ENCODE measurements at regions not wholly inside any gene's neighbourhood (a gene's known extent, or its start where the extent isn't known, plus 50 kb on each side); places are given as distances from the start of the nearest gene placed in this dataset.

- ChIA-PET CTCF (no interaction called here), POLR2A (no interaction called here)
- Mint-ChIP-seq H3K27ac (no peak overlapping the region), H3K4me1 (no peaks in the 10 kb centered on the region), H3K36me3 (no peaks in the 10 kb centered on the region), H3K9me3 (no peaks in the 10 kb centered on the region), H3K4me3 (no peak overlapping the region), H3K27me3 (no peaks in the 10 kb centered on the region)
- ATAC-seq (replicated peaks in 1 of 4) (no peak), DNase-seq (no peak)
- 73% methylated on average over 3 of the region's 5 CpGs for WGBS (ENCODE audit: insufficient coverage)
- no peak overlapping the region for H3K4me3 ChIP-seq (ENCODE audit: control insufficient read depth in 1 of 2, extremely low read depth in 1 of 2, low read length in 1 of 2)
- no peaks in the 10 kb centered on the region for H3K36me3 ChIP-seq (ENCODE audit: control insufficient read depth in 2 of 2, extremely low read depth in 1 of 2, insufficient read depth in 1 of 2, low read length in 1 of 2)
- no peaks in the 10 kb centered on the region for H3K9me3 ChIP-seq
- H3K4me1 ChIP-seq (ENCODE audit: control insufficient read depth in 1 of 2, extremely low read depth in 1 of 2, insufficient read depth in 2 of 2, low read length in 2 of 2): no peaks in the 10 kb centered on the region
- H3K27ac ChIP-seq (ENCODE audit: low read length): no peak overlapping the region
- H3K27me3 ChIP-seq (replicated peaks in 1 of 2; ENCODE audit: control insufficient read depth in 2 of 2, extremely low read depth in 1 of 2, insufficient read depth in 2 of 2, low read length in 1 of 2): no peaks in the 10 kb centered on the region
Measured at GRCh38 chr2:186042207-186043028, 303.8 kb downstream of the FSIP2 start.

- Mint-ChIP-seq H3K4me3 (no peak overlapping the region), H3K36me3 (no peaks in the 10 kb centered on the region), H3K27me3 (no peaks in the 10 kb centered on the region), H3K4me1 (no peaks in the 10 kb centered on the region), H3K27ac (no peak overlapping the region), H3K9me3 (no peaks in the 10 kb centered on the region)
- ATAC-seq (replicated peaks in 1 of 4) (no peak), DNase-seq (no peak)
- Histone ChIP-seq H3K4me3 (ENCODE audit: control insufficient read depth in 1 of 2, extremely low read depth in 1 of 2, low read length in 1 of 2) (no peak overlapping the region), H3K4me1 (ENCODE audit: control insufficient read depth in 1 of 2, extremely low read depth in 1 of 2, insufficient read depth in 2 of 2, low read length in 2 of 2) (no peaks in the 10 kb centered on the region), H3K27me3 (replicated peaks in 1 of 2; ENCODE audit: control insufficient read depth in 2 of 2, extremely low read depth in 1 of 2, insufficient read depth in 2 of 2, low read length in 1 of 2) (no peaks in the 10 kb centered on the region), H3K27ac (ENCODE audit: low read length) (no peak overlapping the region), H3K36me3 (ENCODE audit: control insufficient read depth in 2 of 2, extremely low read depth in 1 of 2, insufficient read depth in 1 of 2, low read length in 1 of 2) (no peaks in the 10 kb centered on the region), H3K9me3 (no peaks in the 10 kb centered on the region)
- WGBS (ENCODE audit: insufficient coverage): no CpG with 5 or more reads among the region's 2 CpGs
- CTCF ChIA-PET: no interaction called here
- POLR2A ChIA-PET: no interaction called here
Measured at GRCh38 chr2:186044761-186045160, 306.2 kb downstream of the FSIP2 start.

GRCh38 chr2:186052930-186053329 is 314.3 kb downstream of the FSIP2 start:
- H3K36me3 ChIP-seq (ENCODE audit: control insufficient read depth in 2 of 2, extremely low read depth in 1 of 2, insufficient read depth in 1 of 2, low read length in 1 of 2): no peaks in the 10 kb centered on the region
- no peaks in the 10 kb centered on the region for H3K9me3 ChIP-seq
- no peak for DNase-seq
- Mint-ChIP-seq H3K4me3 (no peak overlapping the region), H3K4me1 (no peaks in the 10 kb centered on the region), H3K27ac (no peak overlapping the region), H3K36me3 (no peaks in the 10 kb centered on the region), H3K9me3 (no peaks in the 10 kb centered on the region), H3K27me3 (no peaks in the 10 kb centered on the region)
- H3K27ac ChIP-seq (ENCODE audit: low read length): no peak overlapping the region
- WGBS (ENCODE audit: insufficient coverage): no CpG with 5 or more reads among the region's 1 CpG
- POLR2A ChIA-PET: no interaction called here
- no peak overlapping the region for H3K4me3 ChIP-seq (ENCODE audit: control insufficient read depth in 1 of 2, extremely low read depth in 1 of 2, low read length in 1 of 2)
- H3K27me3 ChIP-seq (replicated peaks in 1 of 2; ENCODE audit: control insufficient read depth in 2 of 2, extremely low read depth in 1 of 2, insufficient read depth in 2 of 2, low read length in 1 of 2): no peaks in the 10 kb centered on the region
- CTCF ChIA-PET: no interaction called here
- no peak for ATAC-seq (replicated peaks in 1 of 4)
- no peaks in the 10 kb centered on the region for H3K4me1 ChIP-seq (ENCODE audit: control insufficient read depth in 1 of 2, extremely low read depth in 1 of 2, insufficient read depth in 2 of 2, low read length in 2 of 2)

- peaks cover 5% of the 10 kb centered on the region for H3K36me3 Mint-ChIP-seq
- H3K4me3 ChIP-seq (ENCODE audit: control insufficient read depth in 1 of 2, extremely low read depth in 1 of 2, low read length in 1 of 2): no peak overlapping the region
- no peak overlapping the region for H3K27ac Mint-ChIP-seq
- no peaks in the 10 kb centered on the region for H3K9me3 ChIP-seq
- H3K4me3 Mint-ChIP-seq: no peak overlapping the region
- no peaks in the 10 kb centered on the region for H3K27me3 ChIP-seq (replicated peaks in 1 of 2; ENCODE audit: control insufficient read depth in 2 of 2, extremely low read depth in 1 of 2, insufficient read depth in 2 of 2, low read length in 1 of 2)
- ATAC-seq (replicated peaks in 1 of 4) (no peak), DNase-seq (no peak)
- H3K27ac ChIP-seq (ENCODE audit: low read length): no peak overlapping the region
- no peaks in the 10 kb centered on the region for H3K4me1 Mint-ChIP-seq
- H3K27me3 Mint-ChIP-seq: no peaks in the 10 kb centered on the region
- POLR2A ChIA-PET: no interaction called here
- no peaks in the 10 kb centered on the region for H3K4me1 ChIP-seq (ENCODE audit: control insufficient read depth in 1 of 2, extremely low read depth in 1 of 2, insufficient read depth in 2 of 2, low read length in 2 of 2)
- no peaks in the 10 kb centered on the region for H3K9me3 Mint-ChIP-seq
- CTCF ChIA-PET: no interaction called here
- WGBS (ENCODE audit: insufficient coverage): no CpG with 5 or more reads among the region's 3 CpGs
- no peaks in the 10 kb centered on the region for H3K36me3 ChIP-seq (ENCODE audit: control insufficient read depth in 2 of 2, extremely low read depth in 1 of 2, insufficient read depth in 1 of 2, low read length in 1 of 2)
Measured at GRCh38 chr2:186058614-186059013, 320.0 kb downstream of the FSIP2 start.

- Histone ChIP-seq H3K27ac (ENCODE audit: low read length) (no peak overlapping the region), H3K4me1 (ENCODE audit: control insufficient read depth in 1 of 2, extremely low read depth in 1 of 2, insufficient read depth in 2 of 2, low read length in 2 of 2) (no peaks in the 10 kb centered on the region), H3K27me3 (replicated peaks in 1 of 2; ENCODE audit: control insufficient read depth in 2 of 2, extremely low read depth in 1 of 2, insufficient read depth in 2 of 2, low read length in 1 of 2) (no peaks in the 10 kb centered on the region), H3K9me3 (no peaks in the 10 kb centered on the region), H3K36me3 (ENCODE audit: control insufficient read depth in 2 of 2, extremely low read depth in 1 of 2, insufficient read depth in 1 of 2, low read length in 1 of 2) (no peaks in the 10 kb centered on the region), H3K4me3 (ENCODE audit: control insufficient read depth in 1 of 2, extremely low read depth in 1 of 2, low read length in 1 of 2) (no peak overlapping the region)
- DNase-seq (no peak), ATAC-seq (replicated peaks in 1 of 4) (no peak)
- Mint-ChIP-seq H3K27me3 (no peaks in the 10 kb centered on the region), H3K27ac (no peak overlapping the region), H3K4me1 (no peaks in the 10 kb centered on the region), H3K4me3 (no peak overlapping the region), H3K36me3 (peaks cover 5% of the 10 kb centered on the region), H3K9me3 (no peaks in the 10 kb centered on the region)
- WGBS (ENCODE audit: insufficient coverage): no CpG with 5 or more reads among the region's 1 CpG
- CTCF ChIA-PET: no interaction called here
- POLR2A ChIA-PET: no interaction called here
Measured at GRCh38 chr2:186059096-186059495, 320.5 kb downstream of the FSIP2 start.

- no peaks in the 10 kb centered on the region for H3K9me3 Mint-ChIP-seq
- ChIA-PET CTCF (no interaction called here), POLR2A (no interaction called here)
- Histone ChIP-seq H3K4me1 (ENCODE audit: control insufficient read depth in 1 of 2, extremely low read depth in 1 of 2, insufficient read depth in 2 of 2, low read length in 2 of 2) (no peaks in the 10 kb centered on the region), H3K36me3 (ENCODE audit: control insufficient read depth in 2 of 2, extremely low read depth in 1 of 2, insufficient read depth in 1 of 2, low read length in 1 of 2) (no peaks in the 10 kb centered on the region), H3K27me3 (replicated peaks in 1 of 2; ENCODE audit: control insufficient read depth in 2 of 2, extremely low read depth in 1 of 2, insufficient read depth in 2 of 2, low read length in 1 of 2) (no peaks in the 10 kb centered on the region), H3K27ac (ENCODE audit: low read length) (no peak overlapping the region), H3K9me3 (no peaks in the 10 kb centered on the region), H3K4me3 (ENCODE audit: control insufficient read depth in 1 of 2, extremely low read depth in 1 of 2, low read length in 1 of 2) (no peak overlapping the region)
- no peak overlapping the region for H3K4me3 Mint-ChIP-seq
- H3K4me1 Mint-ChIP-seq: no peaks in the 10 kb centered on the region
- no peaks in the 10 kb centered on the region for H3K27me3 Mint-ChIP-seq
- DNase-seq (no peak), ATAC-seq (replicated peaks in 1 of 4) (no peak)
- H3K27ac Mint-ChIP-seq: no peak overlapping the region
- peaks cover 14% of the 10 kb centered on the region for H3K36me3 Mint-ChIP-seq
Measured at GRCh38 chr2:186060744-186061440, 322.3 kb downstream of the FSIP2 start.
